Tongue (tissue), 1 donor: ENCODE measurements at regions not wholly inside any gene's neighbourhood (a gene's known extent, or its start where the extent isn't known, plus 50 kb on each side); places are given as distances from the start of the nearest gene placed in this dataset.
A peak's percentile ranks its signal among the peaks of the same experiment; 100 is the strongest.

ENCODE experiments used
- DNase-seq: peaks from one replicate; pipeline ENCODE4 v3.0.0-alpha.2; 2015

DNA sequence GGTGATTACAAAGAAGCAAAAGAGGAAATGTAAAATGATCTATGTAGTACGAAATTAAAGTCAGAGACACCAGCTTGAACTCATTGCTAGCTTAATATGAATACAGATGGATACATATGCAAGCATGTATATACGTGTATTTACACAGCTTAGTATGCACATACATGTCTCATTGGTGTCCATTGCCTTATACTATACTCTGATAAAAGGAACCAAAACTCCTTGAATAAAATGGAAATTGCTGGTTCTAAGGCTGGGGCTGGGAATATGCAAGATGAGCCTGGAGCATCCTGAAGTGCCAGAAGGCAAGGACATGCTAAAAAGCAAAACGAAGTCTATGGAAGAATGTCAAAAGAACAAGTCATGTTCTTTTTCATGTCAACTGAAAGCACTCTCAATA is 1424.4 kb upstream of the SLC39A10 start:
- DNase-seq = peak; percentile 9

DNA sequence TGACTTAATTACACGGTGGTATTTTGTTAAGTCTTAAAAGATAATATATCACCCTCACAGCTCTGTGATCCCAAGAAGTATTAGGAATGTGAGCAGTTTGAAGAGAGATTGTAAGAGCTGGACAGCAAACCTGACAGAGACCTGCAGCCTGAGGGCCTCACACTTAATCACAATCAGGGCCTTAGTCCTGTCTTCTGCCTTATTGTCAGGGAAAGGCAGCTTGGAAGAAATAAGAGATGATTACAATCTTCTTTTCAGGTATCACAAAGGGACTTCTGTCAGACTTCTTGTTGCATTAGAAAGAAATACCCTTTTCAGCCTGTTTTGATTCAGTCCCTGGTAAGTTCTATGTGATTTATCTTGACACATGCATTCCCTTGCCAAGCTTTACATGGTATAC is 1433.8 kb upstream of the SLC39A10 start:
- DNase-seq = no peak

DNA sequence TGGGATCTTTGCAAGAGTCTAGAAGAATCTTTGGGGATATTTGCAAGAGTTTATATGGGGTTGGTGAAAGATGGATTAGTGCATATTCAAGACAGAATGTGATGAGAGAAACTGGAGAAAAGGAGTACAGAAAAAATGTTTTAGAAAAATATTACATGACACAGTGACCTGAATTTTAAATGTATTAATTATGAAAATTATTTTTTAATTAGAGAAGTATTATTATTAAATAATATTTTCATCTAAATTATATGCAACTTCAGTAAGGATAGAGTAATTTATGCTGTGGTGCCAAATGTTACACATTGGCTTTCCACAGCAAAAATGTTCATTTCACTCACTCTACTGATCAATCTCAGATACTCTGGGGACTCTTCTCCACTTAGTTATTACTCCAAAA is 1442.8 kb upstream of the SLC39A10 start:
- DNase-seq = no peak

GRCh38 chr2:194205568-194206227 is 1451.3 kb upstream of the SLC39A10 start:
- DNase-seq = no peak

- no peak for DNase-seq
Measured at GRCh38 chr2:194203898-194204297, 1453.1 kb upstream of the SLC39A10 start.

GRCh38 chr2:194182888-194183287 is 1474.1 kb upstream of the SLC39A10 start:
- no peak for DNase-seq

DNA sequence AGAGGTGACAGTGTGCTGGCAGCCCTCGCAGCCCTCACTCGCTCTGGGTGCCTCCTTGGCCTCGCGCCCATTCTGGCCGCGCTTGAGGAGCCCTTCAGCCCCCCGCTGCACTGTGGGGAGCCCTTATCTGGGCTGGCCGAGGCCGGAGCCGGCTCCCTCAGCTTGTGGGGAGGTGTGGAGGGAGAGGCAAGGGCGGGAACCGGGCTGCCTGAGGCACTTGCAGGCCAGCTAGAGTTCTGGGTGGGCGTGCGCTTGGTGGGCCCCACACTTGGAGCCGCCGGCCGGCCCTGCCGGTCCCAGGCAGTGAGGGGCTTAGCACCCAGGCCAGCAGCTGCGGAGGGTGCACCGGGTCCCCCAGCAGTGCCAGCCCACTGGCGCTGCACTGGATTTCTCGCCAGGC is 1480.9 kb upstream of the SLC39A10 start:
- DNase-seq = no peak

- peak; percentile 18 for DNase-seq
Measured at GRCh38 chr2:194166818-194167217, 1490.2 kb upstream of the SLC39A10 start.

DNA sequence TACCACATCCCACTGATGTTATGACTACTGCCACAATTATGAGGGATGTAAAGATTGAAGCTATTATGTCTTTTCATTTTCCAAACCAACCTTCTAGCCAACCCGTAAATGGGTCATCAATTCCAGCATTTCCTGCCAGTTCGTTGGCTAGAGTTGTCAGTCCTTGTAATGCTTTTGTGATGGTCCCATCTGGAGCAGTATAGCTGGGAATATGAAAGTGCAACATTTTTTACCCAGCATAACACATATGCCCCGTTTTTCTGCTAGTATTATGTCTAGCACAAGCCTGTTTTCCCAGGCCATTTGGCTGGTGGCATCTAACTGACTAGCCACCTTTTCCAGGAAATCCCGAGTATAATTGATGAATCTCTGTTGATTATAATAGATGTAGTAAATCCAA is 1501.6 kb upstream of the SLC39A10 start:
- no peak for DNase-seq

DNA sequence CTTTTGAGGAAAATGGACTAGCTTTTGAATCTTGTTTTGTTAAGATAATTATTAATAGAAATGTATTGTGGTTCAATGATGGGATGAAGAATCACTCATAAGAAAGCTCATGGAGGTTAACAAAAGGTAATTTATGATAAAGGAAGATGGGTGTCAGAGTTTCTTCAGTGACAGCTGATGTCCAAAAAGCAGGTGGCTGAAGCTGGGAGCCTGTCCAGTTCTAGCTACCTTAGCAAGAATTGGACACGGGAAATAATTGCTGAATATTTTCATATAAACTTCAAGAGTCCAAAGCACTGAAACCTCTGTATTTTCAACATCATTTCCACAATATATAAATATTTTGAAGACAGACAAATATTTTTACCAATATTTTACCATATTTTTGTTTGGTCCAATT is 1505.8 kb upstream of the SLC39A10 start:
- no peak for DNase-seq

DNA sequence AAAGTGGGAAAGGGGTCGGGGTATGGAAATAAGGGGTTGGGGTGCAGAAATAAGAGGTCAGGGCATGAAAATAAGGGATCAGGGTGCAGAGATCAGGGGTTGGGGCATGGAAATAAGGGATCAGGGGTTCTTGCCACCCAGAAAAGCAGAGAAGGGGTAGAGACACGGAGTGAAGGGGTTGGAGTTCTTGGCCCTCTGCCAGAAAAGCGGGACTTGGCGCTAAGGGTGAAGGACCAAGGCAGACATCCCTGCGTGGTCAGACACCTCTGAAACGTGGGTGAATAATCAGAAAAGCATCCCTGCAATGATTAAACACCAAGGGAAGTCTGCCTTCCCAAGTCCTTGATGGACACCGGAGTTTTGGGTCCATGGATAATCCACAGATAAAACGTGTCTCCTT is 1521.6 kb upstream of the SLC39A10 start:
- no peak for DNase-seq

DNA sequence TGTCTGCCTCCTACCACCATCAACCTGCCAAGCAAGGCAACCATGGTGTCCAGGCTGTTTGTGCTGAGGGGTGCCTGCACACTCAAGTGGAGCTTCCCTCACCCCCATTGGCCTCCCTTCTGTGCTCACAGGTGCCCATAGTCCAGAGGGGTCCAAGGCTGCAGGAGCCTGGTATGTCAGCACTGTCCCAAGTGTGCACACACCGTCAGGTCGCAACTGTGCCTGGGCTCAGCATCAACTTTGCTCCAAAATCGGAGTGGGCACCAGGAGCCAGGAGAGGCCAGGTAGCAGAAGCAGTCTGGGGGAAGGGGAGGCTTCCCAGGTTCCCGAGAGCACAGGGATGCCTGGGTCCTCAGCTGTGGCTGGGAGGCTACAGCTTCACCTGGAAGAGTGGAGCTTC is 1528.2 kb upstream of the SLC39A10 start:
- no peak for DNase-seq

DNA sequence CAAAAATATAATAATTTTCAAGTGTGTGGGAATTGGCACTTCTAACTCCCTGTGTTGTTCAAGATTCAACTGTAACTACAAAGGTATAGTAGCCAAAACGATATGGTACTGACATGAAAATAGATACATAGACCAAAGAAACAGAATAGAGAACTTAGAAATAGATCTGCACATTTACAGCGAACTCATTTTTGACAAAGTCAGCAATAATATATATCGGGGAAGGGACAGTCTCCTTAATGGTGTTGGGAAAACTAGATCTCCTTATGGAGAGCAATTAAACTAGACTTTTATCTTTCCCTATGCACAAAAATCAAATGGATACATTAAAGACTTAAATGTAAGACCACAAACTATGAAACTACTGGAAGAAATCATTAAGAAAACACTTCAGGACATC is 1530.6 kb upstream of the SLC39A10 start:
- no peak for DNase-seq

DNA sequence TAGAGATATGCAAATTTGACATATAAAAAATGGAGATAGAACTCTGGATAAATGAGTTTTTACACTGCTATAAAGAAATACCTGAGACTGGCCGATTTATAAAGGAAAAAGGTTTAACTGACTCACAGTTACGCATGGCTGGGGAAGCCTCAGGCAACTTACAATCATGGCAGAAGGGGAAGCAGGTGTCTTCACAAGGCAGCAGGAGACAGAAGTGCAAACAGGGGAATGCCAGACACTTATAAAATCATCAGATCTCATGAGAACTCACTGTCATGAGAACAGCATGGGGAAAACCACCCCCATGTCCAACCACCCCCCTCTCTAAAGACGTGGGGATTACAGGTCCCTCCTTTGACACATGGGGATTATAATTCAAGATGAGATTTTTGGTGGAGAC is 1540.2 kb upstream of the SLC39A10 start:
- no peak for DNase-seq

- DNase-seq = no peak
Measured at GRCh38 chr2:194105358-194105757, 1551.7 kb upstream of the SLC39A10 start.

GRCh38 chr2:194104687-194105086 is 1552.3 kb upstream of the SLC39A10 start:
- DNase-seq = no peak

- no peak for DNase-seq
Measured at GRCh38 chr2:194103941-194104659, 1552.9 kb upstream of the SLC39A10 start.

DNA sequence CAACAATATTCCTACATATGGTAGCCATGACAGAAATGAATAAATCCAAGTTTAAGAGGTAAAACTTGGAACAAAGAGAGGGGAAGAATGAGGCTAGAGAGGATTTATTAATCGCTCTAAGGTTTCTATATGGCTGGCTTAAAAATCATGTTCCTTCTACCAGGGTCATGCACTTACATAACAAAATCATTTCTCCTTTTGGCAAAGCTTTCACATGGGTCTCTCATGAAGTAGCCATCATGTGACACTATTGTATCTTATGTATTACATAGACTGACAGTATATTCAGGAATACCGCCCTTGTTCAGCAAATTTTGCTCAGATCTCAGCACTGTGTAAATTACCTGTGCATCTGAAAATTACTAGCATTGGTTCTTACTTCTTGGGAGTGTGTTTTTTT is 1554.5 kb upstream of the SLC39A10 start:
- no peak for DNase-seq

- no peak for DNase-seq
Measured at GRCh38 chr2:194100201-194100600, 1556.8 kb upstream of the SLC39A10 start.

GRCh38 chr2:194096402-194096801 is 1560.6 kb upstream of the SLC39A10 start:
- no peak for DNase-seq

- no peak for DNase-seq
Measured at GRCh38 chr2:194095359-194095758, 1561.7 kb upstream of the SLC39A10 start.

DNA sequence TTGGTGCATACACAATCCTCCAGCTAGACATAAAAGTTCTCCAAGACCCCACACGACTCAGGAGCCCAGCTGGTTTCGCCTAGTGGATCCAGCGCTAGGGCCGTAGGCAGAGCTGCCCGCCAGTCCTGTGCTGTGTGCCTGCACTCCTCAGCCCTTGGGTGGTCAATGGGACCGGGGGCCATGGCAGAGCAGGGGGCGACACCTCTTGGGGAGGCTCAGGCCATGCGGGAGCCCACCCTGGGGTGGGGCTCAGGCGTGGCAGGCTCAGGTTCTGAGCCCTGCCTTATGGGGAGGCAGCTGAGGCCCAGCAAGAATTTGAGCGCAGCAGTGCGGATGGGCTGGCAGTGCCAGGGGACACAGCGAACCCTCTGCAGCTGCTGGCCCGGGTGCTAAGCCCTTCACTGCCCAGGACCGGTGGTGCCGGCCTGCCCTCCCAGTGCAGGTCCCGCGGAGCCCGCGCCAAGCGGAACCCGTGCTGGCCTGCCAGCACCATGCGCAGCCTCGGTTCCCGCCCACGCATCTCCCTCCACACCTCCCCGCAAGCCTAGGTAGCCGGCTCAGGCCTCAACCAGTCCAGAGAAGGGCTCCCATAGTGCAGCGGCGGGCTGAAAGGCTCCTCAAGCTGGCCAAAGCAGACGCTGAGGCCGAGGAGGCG is 1566.6 kb upstream of the SLC39A10 start:
- no peak for DNase-seq

- peak; percentile 66 for DNase-seq
Measured at GRCh38 chr2:194087089-194087958, 1569.7 kb upstream of the SLC39A10 start.
